Activated T-cell treated with anti-CD3 and anti-CD28 coated beads, Interleukin-2, amount 50 U/mL, for 4 hours (primary cell): ENCODE measurements at regions not wholly inside any gene's neighbourhood (a gene's known extent, or its start where the extent isn't known, plus 50 kb on each side); places are given as distances from the start of the nearest gene placed in this dataset.

Experiments used
- ATAC-seq, 2 donors: fragments of 200-7000 bp; cut with Tn5 transposase; one replicate each; pipeline ENCODE4 v1.10.0; 2021
- DNase-seq: peaks from one replicate; pipeline ENCODE4 v3.0.0-alpha.2; 2020
- H3K27me3 Mint-ChIP-seq: one replicate; pipeline ENCODE4 v1.8.0; 2021; ENCODE audit warnings: low read depth, mixed read lengths
- H3K36me3 Mint-ChIP-seq: one replicate; pipeline ENCODE4 v1.8.0; 2022; ENCODE audit warnings: mixed read lengths; ENCODE audit not compliant: insufficient read depth
- H3K4me1 Mint-ChIP-seq: one replicate; pipeline ENCODE4 v1.8.0; 2021; ENCODE audit warnings: low read depth, mixed read lengths
- H3K4me3 Mint-ChIP-seq: one replicate; pipeline ENCODE4 v1.8.0; 2021; ENCODE audit warnings: mild to moderate bottlenecking, moderate library complexity, mixed read lengths
- H3K9me3 Mint-ChIP-seq: one replicate; pipeline ENCODE4 v1.8.0; 2021; ENCODE audit warnings: mixed read lengths

DNA sequence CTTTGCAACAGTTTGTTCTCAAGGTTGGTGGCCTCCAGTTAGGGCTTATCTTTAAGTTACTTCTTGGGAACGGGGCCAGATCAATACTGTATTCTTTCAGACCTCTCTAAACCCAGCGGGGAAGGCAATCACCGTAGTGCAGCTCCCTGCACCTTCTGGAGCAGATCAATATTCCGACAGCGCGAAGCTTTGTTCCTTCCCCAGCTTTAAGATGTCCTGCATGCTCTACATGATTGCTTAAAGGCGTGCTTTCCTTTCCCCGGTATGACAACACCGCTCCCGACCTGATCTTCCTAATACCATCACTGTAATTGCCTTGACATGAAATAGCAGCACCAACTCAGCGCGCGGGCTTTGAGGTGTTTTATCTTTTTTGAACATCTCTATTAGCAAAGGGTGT, 755.2 kb downstream of the NR2F2 start:
- H3K27me3 Mint-ChIP-seq, result peaks cover 2% of the 10 kb centered on the region
- no peaks in the 10 kb centered on the region for H3K4me1 Mint-ChIP-seq
- no peaks in the 10 kb centered on the region for H3K36me3 Mint-ChIP-seq
- DNase-seq (no peak), ATAC-seq (no peak)
- H3K9me3 Mint-ChIP-seq, result no peaks in the 10 kb centered on the region
- H3K4me3 Mint-ChIP-seq, result no peak overlapping the region

DNA sequence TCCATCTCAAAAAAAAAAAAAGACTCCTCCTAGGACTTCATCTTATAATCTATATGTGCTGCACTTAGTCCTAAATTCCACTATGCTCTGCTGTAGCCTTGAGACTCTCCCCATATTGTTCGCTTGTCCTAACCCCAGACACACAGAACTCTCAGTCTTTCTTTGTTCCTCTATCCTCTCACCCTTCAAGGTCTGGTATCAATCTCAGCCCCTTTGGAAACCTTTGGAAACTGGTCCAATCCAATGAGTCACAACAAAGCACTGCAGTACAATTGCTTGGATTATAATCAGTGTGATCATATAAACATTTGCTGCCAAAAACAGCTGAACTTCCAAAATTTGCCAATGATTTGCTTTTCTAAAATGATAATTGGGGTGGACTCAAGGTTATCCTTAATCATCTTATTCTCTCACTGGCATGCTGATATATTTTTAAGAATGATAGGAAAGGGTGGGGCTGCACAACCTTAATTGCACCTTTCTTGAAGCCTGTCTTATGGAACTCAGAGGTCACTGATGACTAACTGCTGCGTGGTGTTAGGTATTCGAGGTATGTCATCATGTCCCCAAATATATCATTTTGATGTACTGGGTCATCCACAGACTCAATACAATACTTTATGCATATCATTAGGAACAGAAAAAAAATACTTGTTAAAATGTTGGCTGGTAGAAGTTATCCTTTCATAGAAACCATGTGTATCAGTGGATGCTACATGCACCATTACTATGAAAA, 756.7 kb downstream of the NR2F2 start:
- no peak for ATAC-seq
- Mint-ChIP-seq H3K4me3 (no peak overlapping the region), H3K9me3 (no peaks in the 10 kb centered on the region), H3K36me3 (no peaks in the 10 kb centered on the region), H3K4me1 (no peaks in the 10 kb centered on the region), H3K27me3 (peaks cover 2% of the 10 kb centered on the region)
- DNase-seq, result no peak

DNA sequence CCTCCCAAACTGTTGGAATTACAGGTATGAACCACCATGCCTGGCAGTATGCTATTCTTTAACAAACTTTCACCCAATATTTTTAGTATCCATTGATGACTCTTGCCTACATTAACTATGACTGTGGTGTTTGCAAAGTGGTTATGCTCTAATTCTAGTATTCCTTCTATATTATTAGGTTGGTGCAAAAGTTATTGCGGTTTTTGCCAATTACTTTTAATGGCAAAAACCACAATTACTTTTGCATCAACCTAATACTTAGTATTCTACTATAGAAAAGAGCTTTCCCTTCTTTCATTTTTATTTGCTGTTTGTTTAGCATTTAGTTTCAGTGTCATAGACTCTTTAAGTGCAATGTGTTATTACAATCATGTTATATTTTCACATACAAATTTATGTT, 760.6 kb downstream of the NR2F2 start:
- no peaks in the 10 kb centered on the region for H3K27me3 Mint-ChIP-seq
- DNase-seq (no peak), ATAC-seq (no peak)
- H3K4me3 Mint-ChIP-seq, result no peak overlapping the region
- H3K36me3 Mint-ChIP-seq, result no peaks in the 10 kb centered on the region
- no peaks in the 10 kb centered on the region for H3K4me1 Mint-ChIP-seq
- no peaks in the 10 kb centered on the region for H3K9me3 Mint-ChIP-seq

DNA sequence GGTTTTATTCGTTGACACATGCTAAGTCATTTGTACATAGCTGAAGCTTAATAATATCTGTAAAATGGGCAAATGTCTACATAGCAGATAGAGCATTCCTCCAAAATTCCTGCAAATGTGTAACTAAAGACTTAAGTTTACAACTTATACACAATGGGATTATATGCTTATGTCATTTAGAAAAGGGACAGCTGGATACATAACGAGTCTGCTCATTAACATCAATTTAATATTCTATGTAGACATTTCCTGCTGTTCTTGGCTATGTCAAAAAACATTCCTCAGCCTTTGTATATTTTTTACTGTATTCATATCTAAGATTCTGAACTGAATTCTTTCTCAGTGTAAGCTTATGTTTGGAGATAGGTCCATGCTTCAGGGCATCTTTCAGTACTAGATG, 762.2 kb downstream of the NR2F2 start:
- H3K36me3 Mint-ChIP-seq, result no peaks in the 10 kb centered on the region
- H3K4me1 Mint-ChIP-seq, result no peaks in the 10 kb centered on the region
- ATAC-seq, result no peak
- H3K9me3 Mint-ChIP-seq, result no peaks in the 10 kb centered on the region
- H3K4me3 Mint-ChIP-seq, result no peak overlapping the region
- H3K27me3 Mint-ChIP-seq, result no peaks in the 10 kb centered on the region
- DNase-seq, result no peak

DNA sequence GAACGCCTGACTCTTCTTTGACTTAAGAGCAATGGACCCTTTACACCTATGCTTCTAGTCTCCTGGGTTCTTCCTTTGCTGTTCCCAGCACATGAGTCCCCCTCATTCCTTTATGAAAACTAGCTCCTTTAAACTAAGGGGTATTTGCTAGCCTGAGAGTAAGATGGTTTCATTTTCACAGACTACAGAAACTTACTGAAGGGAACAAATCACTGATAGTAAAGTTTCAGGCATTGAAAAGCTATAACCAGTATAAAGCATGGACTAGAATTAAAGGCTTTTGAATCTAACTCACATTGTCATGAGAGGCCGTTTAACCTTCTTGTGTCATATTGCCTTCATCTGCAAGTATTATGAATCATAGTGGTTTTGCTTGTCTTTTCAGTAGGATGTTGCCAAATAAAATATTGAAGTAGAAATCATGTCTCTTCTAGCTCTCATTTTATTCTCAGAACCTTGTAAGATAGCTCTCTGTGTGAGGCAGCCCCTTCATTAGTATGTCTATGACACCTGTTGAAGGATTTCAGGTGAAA, 765.9 kb downstream of the NR2F2 start:
- Mint-ChIP-seq H3K4me3 (no peak overlapping the region), H3K27me3 (no peaks in the 10 kb centered on the region), H3K36me3 (no peaks in the 10 kb centered on the region), H3K4me1 (no peaks in the 10 kb centered on the region), H3K9me3 (peaks cover 12% of the 10 kb centered on the region)
- DNase-seq, result no peak
- no peak for ATAC-seq

DNA sequence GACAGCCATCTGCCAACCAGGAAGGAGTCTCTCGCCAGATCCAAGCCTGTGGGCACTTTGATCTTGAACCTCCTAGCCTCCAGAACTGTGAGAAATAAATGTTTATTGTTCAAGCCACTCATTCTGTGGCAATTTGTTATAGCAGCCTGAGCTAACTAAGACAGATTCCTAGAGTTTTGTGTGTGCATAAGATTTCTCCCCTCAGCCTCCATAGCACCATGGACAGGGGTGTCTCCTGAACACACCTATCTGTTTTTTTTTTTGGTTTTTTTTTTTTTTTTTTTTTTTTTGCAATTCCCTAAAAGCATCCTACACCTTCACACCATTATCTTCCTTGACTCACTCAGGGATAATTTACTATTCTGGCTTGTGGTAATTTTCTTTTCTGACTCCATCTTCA, 768.5 kb downstream of the NR2F2 start:
- Mint-ChIP-seq H3K27me3 (no peaks in the 10 kb centered on the region), H3K4me1 (no peaks in the 10 kb centered on the region), H3K9me3 (peaks cover 14% of the 10 kb centered on the region), H3K36me3 (no peaks in the 10 kb centered on the region), H3K4me3 (no peak overlapping the region)
- DNase-seq (no peak), ATAC-seq (no peak)

DNA sequence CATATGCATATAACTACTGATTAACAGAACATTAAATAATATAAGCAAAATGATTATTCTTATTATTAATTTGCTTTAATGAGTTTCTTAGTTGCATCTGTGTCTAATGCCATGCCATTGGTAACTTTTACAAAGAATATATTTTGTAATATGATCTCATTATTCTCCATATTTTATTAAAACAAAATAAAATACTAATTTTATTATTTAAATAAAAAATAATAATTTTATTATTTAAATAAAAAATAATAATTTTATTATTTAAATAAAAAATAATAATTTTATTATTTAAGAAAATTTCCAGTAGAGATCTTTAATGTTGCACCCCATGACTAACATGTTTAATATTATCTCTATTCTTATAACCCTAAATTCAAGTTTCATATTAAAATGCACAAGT, 771.1 kb downstream of the NR2F2 start:
- H3K4me3 Mint-ChIP-seq, result no peak overlapping the region
- no peaks in the 10 kb centered on the region for H3K4me1 Mint-ChIP-seq
- peaks cover 21% of the 10 kb centered on the region for H3K9me3 Mint-ChIP-seq
- no peaks in the 10 kb centered on the region for H3K27me3 Mint-ChIP-seq
- DNase-seq (no peak), ATAC-seq (no peak)
- H3K36me3 Mint-ChIP-seq, result no peaks in the 10 kb centered on the region

DNA sequence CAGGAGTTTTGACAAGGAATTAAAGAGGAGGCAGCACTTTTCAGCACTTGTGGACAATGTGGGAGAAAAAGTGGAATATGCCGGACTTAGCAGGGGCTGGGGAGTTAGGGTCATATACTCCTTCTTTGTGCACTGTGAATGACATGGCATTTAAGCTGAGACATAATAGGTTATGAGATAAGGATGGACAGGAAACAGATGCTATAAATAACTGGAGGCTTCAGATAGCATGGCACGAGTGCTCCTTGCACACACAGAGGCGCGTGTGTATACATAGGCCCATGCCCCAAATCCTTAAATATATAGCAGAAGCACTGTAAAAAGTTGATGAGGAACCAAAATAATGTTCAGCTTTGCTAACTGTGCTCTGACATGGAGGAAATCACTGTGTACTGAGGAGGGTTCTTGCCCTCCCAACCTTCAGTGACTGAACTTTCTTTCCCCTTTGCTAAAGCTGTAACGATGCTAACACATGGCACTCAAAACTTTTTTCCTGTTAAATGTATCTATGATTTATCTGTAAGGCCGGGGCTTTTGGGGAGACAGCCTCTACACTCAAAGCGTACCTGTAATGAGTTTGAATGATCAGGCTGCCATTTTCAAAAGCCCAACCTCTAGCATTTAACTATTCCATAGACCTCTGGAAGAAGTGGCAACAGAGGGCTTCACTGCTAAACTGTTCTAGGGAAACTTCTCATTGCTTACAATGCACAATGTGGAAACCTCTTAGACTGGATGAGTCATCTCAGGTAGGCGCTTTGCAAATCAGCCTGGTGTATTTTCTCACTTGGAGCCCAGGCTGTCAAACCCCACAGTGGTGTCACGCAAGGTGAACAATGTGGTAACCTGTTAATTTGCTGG, 784.6 kb downstream of the NR2F2 start:
- no peaks in the 10 kb centered on the region for H3K4me1 Mint-ChIP-seq
- peaks cover 14% of the 10 kb centered on the region for H3K9me3 Mint-ChIP-seq
- H3K36me3 Mint-ChIP-seq, result no peaks in the 10 kb centered on the region
- H3K4me3 Mint-ChIP-seq, result no peak overlapping the region
- no peaks in the 10 kb centered on the region for H3K27me3 Mint-ChIP-seq
- no peak for ATAC-seq
- DNase-seq, result no peak

DNA sequence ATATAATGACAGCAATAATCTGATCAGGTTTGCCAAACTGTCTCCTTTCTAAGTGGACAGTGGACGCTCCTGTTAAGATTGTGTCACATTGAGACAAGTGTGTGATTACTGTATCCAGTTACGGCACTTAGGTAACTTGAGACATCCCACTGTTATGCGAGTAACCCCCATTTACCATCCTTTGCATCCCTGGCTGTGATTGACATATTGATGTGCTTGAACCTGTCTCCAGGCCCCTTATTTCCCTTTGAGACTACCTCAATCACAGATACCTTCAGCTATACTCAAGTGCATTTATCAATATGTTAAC, 785.2 kb downstream of the NR2F2 start:
- Mint-ChIP-seq H3K4me3 (no peak overlapping the region), H3K4me1 (no peaks in the 10 kb centered on the region), H3K36me3 (no peaks in the 10 kb centered on the region), H3K27me3 (no peaks in the 10 kb centered on the region), H3K9me3 (peaks cover 9% of the 10 kb centered on the region)
- ATAC-seq (no peak), DNase-seq (no peak)

DNA sequence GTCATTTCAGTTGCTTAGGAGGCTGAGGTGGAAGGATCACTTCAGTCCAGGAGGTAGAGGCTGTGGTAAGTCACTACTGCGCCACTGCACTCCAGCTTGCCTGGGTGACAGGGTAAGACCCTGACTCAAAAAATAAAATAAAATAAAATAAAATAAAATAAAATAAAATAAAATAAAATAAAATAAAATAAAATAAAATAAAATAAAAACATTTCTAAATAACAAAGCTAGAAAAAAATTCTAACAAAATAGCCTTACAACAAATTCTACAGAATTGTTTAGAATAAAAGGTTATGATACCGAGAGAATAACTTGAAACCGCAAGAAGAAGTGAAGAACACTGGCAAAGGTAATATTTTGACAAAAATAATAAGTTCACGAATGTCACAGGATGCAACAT, 794.3 kb downstream of the NR2F2 start:
- Mint-ChIP-seq H3K9me3 (peaks cover 4% of the 10 kb centered on the region), H3K4me3 (no peak overlapping the region), H3K27me3 (no peaks in the 10 kb centered on the region), H3K4me1 (no peaks in the 10 kb centered on the region), H3K36me3 (no peaks in the 10 kb centered on the region)
- no peak for DNase-seq
- ATAC-seq, result no peak

DNA sequence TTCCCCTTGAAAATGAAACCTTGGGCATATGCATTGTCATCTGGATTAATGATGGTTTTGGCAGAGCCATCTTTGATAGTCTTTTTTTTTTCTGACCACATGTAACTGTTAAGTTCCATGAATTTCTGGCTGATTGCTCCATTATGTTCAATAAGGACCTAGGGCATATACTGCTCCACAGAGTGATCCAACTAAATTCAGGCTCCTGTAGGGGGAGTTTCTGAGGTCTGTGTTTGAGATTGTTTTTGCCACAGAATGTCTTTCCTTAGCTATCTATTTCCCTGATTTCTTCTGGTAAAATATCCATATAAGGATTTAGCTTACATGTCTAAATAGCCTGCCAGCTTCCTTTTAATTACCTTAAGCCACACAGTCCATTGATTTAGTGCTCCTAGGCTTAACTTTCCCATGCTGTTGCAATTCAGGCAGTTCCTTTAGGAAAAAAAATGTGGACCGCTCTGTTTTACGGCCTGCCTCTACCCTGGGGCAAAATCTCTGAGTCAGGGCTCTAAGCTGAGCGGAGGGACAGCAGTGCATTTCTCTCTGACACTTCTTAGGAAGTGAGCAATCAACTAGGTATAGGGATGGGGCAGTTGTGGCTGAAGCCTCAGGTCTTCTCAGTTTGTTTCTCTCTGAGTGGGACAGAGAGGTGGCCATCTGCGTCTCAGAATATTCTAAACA, 796.2 kb downstream of the NR2F2 start:
- Mint-ChIP-seq H3K27me3 (no peaks in the 10 kb centered on the region), H3K9me3 (peaks cover 10% of the 10 kb centered on the region), H3K4me1 (no peaks in the 10 kb centered on the region), H3K36me3 (no peaks in the 10 kb centered on the region), H3K4me3 (no peak overlapping the region)
- no peak for DNase-seq
- ATAC-seq, result no peak

DNA sequence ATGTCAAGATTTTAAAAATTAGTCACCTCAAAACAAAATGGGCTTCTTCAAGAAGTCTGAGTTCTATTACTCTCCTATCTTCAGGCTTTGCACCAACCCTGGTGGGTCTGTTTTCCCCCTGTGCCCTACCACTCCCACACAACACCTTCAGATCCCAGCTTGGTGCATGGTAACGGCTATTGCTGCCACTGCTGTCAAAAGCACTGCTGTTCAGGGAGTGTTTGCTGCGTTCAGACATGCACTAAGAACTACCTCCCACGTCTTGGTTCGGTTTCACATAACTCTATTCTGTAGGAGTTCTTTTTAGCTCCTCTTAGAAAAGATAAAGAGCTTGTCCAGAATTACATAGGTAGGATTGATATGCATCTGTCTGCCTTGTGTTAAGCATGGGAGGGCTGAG, 799.2 kb downstream of the NR2F2 start:
- Mint-ChIP-seq H3K4me1 (no peaks in the 10 kb centered on the region), H3K4me3 (no peak overlapping the region), H3K36me3 (no peaks in the 10 kb centered on the region), H3K27me3 (no peaks in the 10 kb centered on the region), H3K9me3 (peaks cover 19% of the 10 kb centered on the region)
- DNase-seq (no peak), ATAC-seq (no peak)

DNA sequence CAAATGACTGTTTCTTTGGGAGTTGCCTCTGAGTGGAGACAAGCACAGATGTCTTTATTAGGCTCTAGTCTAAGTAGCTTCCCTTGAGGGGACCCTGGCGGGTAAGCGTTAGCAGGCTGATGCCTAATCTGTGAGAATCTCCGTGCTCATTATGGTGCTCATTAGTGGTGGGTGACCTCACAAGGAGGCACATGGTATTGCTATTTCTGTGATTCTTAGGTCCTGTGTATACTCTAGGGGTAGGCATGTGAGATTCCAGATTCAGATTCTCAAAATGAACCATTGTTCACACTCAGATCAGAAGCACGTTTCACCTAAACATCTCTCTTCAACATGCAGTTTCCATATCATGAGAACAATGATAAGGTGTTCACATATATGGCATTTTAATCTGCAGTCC, 809.7 kb downstream of the NR2F2 start:
- H3K4me1 Mint-ChIP-seq, result no peaks in the 10 kb centered on the region
- ATAC-seq (no peak), DNase-seq (no peak)
- H3K27me3 Mint-ChIP-seq, result no peaks in the 10 kb centered on the region
- H3K9me3 Mint-ChIP-seq, result peaks cover 9% of the 10 kb centered on the region
- H3K36me3 Mint-ChIP-seq, result no peaks in the 10 kb centered on the region
- H3K4me3 Mint-ChIP-seq, result no peak overlapping the region

DNA sequence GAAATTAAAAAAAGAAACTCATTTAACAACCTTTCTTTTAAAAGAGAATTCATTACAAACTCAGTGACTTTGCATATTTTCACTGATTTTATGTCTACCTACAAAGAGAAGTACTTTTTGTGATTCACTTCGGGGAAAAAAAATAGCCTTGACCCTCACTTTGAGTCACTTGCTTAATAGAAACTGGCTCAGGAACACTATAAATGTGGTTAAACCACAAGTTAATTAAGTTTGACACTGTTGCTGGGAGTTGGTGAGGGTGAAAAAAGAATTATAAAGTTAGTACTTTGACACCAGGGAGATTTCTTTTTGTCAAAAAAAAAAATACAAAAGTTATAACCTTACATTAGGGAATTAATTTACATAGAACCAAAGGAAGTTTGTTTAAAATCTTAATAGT, 810.9 kb downstream of the NR2F2 start:
- Mint-ChIP-seq H3K36me3 (no peaks in the 10 kb centered on the region), H3K4me3 (no peak overlapping the region), H3K9me3 (peaks cover 10% of the 10 kb centered on the region), H3K4me1 (no peaks in the 10 kb centered on the region), H3K27me3 (no peaks in the 10 kb centered on the region)
- ATAC-seq (no peak), DNase-seq (no peak)

DNA sequence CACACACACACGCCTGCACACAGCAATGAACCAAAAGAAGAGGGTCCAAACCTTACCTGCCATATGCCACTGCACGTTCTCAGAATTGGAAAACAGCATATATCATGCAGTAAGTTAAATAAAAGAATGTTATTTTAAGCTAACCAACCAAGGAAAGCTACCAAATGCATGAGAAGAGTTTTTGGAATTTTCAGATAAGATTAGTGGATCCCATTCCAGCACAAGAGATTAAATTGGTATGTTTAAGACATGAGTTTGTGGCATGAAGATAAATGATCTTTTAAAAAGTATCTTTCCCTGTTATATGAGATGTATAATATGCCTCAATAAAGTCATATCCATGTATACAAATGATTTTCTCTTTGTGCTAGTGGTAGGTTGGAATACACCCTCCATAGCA, 811.4 kb downstream of the NR2F2 start:
- no peaks in the 10 kb centered on the region for H3K4me1 Mint-ChIP-seq
- peaks cover 13% of the 10 kb centered on the region for H3K9me3 Mint-ChIP-seq
- DNase-seq (no peak), ATAC-seq (no peak)
- no peaks in the 10 kb centered on the region for H3K36me3 Mint-ChIP-seq
- H3K27me3 Mint-ChIP-seq, result no peaks in the 10 kb centered on the region
- H3K4me3 Mint-ChIP-seq, result no peak overlapping the region
